NB4 (cell line): ENCODE measurements at regions not wholly inside any gene's neighbourhood (a gene's known extent, or its start where the extent isn't known, plus 50 kb on each side); places are given as distances from the start of the nearest gene placed in this dataset.

Experiments used
- MYC ChIP-seq: IDR thresholded peaks from 2 replicates; pipeline ENCODE4 v1.6.1; 2011; ENCODE audit warnings: low read depth, low read length
- POLR2A ChIP-seq: IDR thresholded peaks from 2 replicates; pipeline ENCODE4 v1.6.1; 2011; ENCODE audit warnings: mild to moderate bottlenecking; ENCODE audit not compliant: insufficient read length; ENCODE audit errors: extremely low read depth
- TF ChIP-seq, protein P1 (sequence below): IDR thresholded peaks from one replicate; pipeline ENCODE4 v1.5.1; 2012; ENCODE audit warnings: low read depth, low read length
- TF ChIP-seq, protein P2 (sequence below): IDR thresholded peaks from 2 replicates; pipeline ENCODE4 v1.6.1; 2011; ENCODE audit warnings: low read depth, low read length

DNA sequence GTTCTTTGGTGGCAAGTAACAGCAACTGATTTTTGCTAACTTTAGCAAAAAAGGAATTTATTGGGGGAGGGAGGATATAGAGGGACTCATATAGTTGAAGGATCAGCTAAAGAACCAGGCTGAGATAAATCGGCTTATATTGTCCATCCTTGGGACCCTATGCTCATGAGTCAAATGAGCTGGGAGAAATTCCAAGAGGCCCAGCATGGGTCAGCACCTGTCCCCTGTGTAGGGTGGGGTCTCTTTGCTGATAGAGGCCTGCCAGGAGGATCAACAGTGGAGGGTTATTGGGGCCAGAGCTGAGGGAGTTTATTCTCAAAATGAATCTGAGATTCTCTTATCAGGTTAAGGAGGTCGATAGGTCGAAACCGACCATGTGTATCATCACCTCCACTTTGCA lies 97.2 kb downstream of the VAPA start:
- TF ChIP-seq, protein P1, sequence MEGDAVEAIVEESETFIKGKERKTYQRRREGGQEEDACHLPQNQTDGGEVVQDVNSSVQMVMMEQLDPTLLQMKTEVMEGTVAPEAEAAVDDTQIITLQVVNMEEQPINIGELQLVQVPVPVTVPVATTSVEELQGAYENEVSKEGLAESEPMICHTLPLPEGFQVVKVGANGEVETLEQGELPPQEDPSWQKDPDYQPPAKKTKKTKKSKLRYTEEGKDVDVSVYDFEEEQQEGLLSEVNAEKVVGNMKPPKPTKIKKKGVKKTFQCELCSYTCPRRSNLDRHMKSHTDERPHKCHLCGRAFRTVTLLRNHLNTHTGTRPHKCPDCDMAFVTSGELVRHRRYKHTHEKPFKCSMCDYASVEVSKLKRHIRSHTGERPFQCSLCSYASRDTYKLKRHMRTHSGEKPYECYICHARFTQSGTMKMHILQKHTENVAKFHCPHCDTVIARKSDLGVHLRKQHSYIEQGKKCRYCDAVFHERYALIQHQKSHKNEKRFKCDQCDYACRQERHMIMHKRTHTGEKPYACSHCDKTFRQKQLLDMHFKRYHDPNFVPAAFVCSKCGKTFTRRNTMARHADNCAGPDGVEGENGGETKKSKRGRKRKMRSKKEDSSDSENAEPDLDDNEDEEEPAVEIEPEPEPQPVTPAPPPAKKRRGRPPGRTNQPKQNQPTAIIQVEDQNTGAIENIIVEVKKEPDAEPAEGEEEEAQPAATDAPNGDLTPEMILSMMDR = no peak
- TF ChIP-seq POLR2A (no peak), MYC (no peak)
- TF ChIP-seq, protein P2, sequence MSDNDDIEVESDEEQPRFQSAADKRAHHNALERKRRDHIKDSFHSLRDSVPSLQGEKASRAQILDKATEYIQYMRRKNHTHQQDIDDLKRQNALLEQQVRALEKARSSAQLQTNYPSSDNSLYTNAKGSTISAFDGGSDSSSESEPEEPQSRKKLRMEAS = no peak
